Vagina (tissue), 2 donors: ENCODE measurements at regions not wholly inside any gene's neighbourhood (a gene's known extent, or its start where the extent isn't known, plus 50 kb on each side); places are given as distances from the start of the nearest gene placed in this dataset.

ENCODE experiments used
- CTCF ChIP-seq, 3 experiments: fragments of 450-650 bp in 2 of 3; fragments of 200-600 bp in 1 of 3; sonication (generic) in 1 of 3; IDR thresholded peaks; one replicate each; pipeline ENCODE4 v1.5.1; 2017 to 2019; ENCODE audit warnings: antibody characterized with exemption in 3 of 3, mild to moderate bottlenecking in 2 of 3, moderate library complexity in 2 of 3
- POLR2AphosphoS5 ChIP-seq, 2 donors: sonication (generic); formaldehyde crosslinking; IDR thresholded peaks; one replicate each; pipeline ENCODE4 v1.9.0; 2017; ENCODE audit warnings: antibody characterized with exemption in 2 of 2, mild to moderate bottlenecking in 2 of 2, low read depth in 1 of 2; ENCODE audit not compliant: insufficient read depth in 1 of 2

- TF ChIP-seq CTCF (IDR thresholded peaks at IDR 0.05) (no peak), POLR2AphosphoS5 (IDR thresholded peaks at IDR 0.05; ENCODE audit: insufficient read depth in 1 of 2, low read depth in 1 of 2) (no peak)
Measured at GRCh38 chr2:226274143-226274542, 525.5 kb downstream of the IRS1 start.
